Astrocyte (in vitro differentiated cells and primary cell): ENCODE measurements at regions not wholly inside any gene's neighbourhood (a gene's known extent, or its start where the extent isn't known, plus 50 kb on each side); places are given as distances from the start of the nearest gene placed in this dataset.

Source experiments
- DNase-seq: peaks from one replicate; pipeline ENCODE4 v3.0.0-alpha.2; 2010; ENCODE audit warnings: low read depth
- FAIRE-seq: peaks from 2 replicates; lab custom pipeline; 2011; peaks lifted over from hg19 to GRCh38; lab: Jason Lieb, UNC
- H2AFZ ChIP-seq: 2 replicates; pipeline ENCODE4 v1.6.0; 2012; ENCODE audit warnings: low read depth, low read length, inconsistent platforms
- H3K27ac ChIP-seq: 2 replicates; pipeline ENCODE4 v1.5.1; 2011; ENCODE audit warnings: low read depth, low read length, inconsistent platforms
- H3K27me3 ChIP-seq: 2 replicates; pipeline ENCODE4 v1.6.0; 2011; ENCODE audit warnings: low read length, inconsistent platforms; ENCODE audit not compliant: insufficient read depth
- H3K36me3 ChIP-seq: 2 replicates; pipeline ENCODE4 v1.5.1; 2011; ENCODE audit warnings: low read length, inconsistent platforms; ENCODE audit not compliant: insufficient read depth
- H3K4me1 ChIP-seq: 2 replicates; pipeline ENCODE4 v1.5.1; 2011; ENCODE audit warnings: low read length, inconsistent platforms; ENCODE audit not compliant: insufficient read depth
- H3K4me2 ChIP-seq: 2 replicates; pipeline ENCODE4 v1.6.0; 2012; ENCODE audit warnings: low read length, inconsistent platforms
- H3K4me3 ChIP-seq: 2 replicates; pipeline ENCODE4 v1.5.1; 2011; ENCODE audit warnings: low read depth, mild to moderate bottlenecking, low read length, inconsistent platforms; ENCODE audit not compliant: insufficient read depth
- H3K79me2 ChIP-seq: 2 replicates; pipeline ENCODE4 v1.6.0; 2012; ENCODE audit warnings: mild to moderate bottlenecking, low read length, inconsistent platforms; ENCODE audit not compliant: insufficient read depth
- H3K9ac ChIP-seq: 2 replicates; pipeline ENCODE4 v1.6.0; 2012; ENCODE audit warnings: mild to moderate bottlenecking, low read length, inconsistent platforms
- H3K9me3 ChIP-seq: 2 replicates; pipeline ENCODE4 v1.5.1; 2012; ENCODE audit warnings: low read depth, mild to moderate bottlenecking, low read length, inconsistent platforms; ENCODE audit not compliant: insufficient read depth
- H4K20me1 ChIP-seq: 2 replicates; pipeline ENCODE4 v1.6.0; 2012; ENCODE audit warnings: low read length, inconsistent platforms; ENCODE audit not compliant: insufficient read depth
- H3K27ac Mint-ChIP-seq: one replicate; pipeline ENCODE4 v1.8.0; 2021; ENCODE audit warnings: mild to moderate bottlenecking, mixed read lengths; ENCODE audit not compliant: unreplicated experiment
- H3K27me3 Mint-ChIP-seq: one replicate; pipeline ENCODE4 v1.8.0; 2021; ENCODE audit warnings: low read depth, mixed read lengths; ENCODE audit not compliant: unreplicated experiment
- H3K36me3 Mint-ChIP-seq: one replicate; pipeline ENCODE4 v1.8.0; 2021; ENCODE audit warnings: low read depth, mixed read lengths; ENCODE audit not compliant: unreplicated experiment
- H3K4me1 Mint-ChIP-seq: one replicate; pipeline ENCODE4 v1.8.0; 2021; ENCODE audit warnings: low read depth, mixed read lengths; ENCODE audit not compliant: unreplicated experiment
- H3K4me3 Mint-ChIP-seq: one replicate; pipeline ENCODE4 v1.8.0; 2021; ENCODE audit warnings: mild to moderate bottlenecking, moderate library complexity, mixed read lengths; ENCODE audit not compliant: unreplicated experiment
- H3K9me3 Mint-ChIP-seq: one replicate; pipeline ENCODE4 v1.8.0; 2021; ENCODE audit warnings: mild to moderate bottlenecking, mixed read lengths; ENCODE audit not compliant: unreplicated experiment
- EZH2 ChIP-seq: IDR thresholded peaks from 2 replicates; pipeline ENCODE4 v1.6.1; 2012; ENCODE audit warnings: mild to moderate bottlenecking, low read length, inconsistent platforms; ENCODE audit not compliant: insufficient read depth
- TF ChIP-seq, protein P1 (sequence below): IDR thresholded peaks from 2 replicates; pipeline ENCODE4 v1.5.1; 2011; ENCODE audit warnings: low read depth, mild to moderate bottlenecking, inconsistent platforms, low read length, moderate library complexity; ENCODE audit not compliant: insufficient read depth

- Histone ChIP-seq H4K20me1 (no peaks in the 10 kb centered on the region), H3K4me3 (no peak overlapping the region), H3K27me3 (no peaks in the 10 kb centered on the region), H3K9ac (no peak overlapping the region), H2AFZ (no peak overlapping the region), H3K4me1 (no peaks in the 10 kb centered on the region), H3K79me2 (no peaks in the 10 kb centered on the region), H3K4me2 (no peak overlapping the region), H3K9me3 (peaks cover 2% of the 10 kb centered on the region), H3K27ac (no peak overlapping the region), H3K36me3 (no peaks in the 10 kb centered on the region)
- FAIRE-seq (no peak), DNase-seq (no peak)
- Mint-ChIP-seq H3K4me3 (no peak overlapping the region), H3K36me3 (no peaks in the 10 kb centered on the region), H3K27me3 (no peaks in the 10 kb centered on the region), H3K27ac (no peak overlapping the region), H3K9me3 (peaks cover 10% of the 10 kb centered on the region), H3K4me1 (no peaks in the 10 kb centered on the region)
- no peak for TF ChIP-seq EZH2
- TF ChIP-seq, protein P1, sequence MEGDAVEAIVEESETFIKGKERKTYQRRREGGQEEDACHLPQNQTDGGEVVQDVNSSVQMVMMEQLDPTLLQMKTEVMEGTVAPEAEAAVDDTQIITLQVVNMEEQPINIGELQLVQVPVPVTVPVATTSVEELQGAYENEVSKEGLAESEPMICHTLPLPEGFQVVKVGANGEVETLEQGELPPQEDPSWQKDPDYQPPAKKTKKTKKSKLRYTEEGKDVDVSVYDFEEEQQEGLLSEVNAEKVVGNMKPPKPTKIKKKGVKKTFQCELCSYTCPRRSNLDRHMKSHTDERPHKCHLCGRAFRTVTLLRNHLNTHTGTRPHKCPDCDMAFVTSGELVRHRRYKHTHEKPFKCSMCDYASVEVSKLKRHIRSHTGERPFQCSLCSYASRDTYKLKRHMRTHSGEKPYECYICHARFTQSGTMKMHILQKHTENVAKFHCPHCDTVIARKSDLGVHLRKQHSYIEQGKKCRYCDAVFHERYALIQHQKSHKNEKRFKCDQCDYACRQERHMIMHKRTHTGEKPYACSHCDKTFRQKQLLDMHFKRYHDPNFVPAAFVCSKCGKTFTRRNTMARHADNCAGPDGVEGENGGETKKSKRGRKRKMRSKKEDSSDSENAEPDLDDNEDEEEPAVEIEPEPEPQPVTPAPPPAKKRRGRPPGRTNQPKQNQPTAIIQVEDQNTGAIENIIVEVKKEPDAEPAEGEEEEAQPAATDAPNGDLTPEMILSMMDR = no peak
These were observed 1006.4 kb downstream of the ARAP2 start for GRCh38 chr4:35237924-35238323.

DNA sequence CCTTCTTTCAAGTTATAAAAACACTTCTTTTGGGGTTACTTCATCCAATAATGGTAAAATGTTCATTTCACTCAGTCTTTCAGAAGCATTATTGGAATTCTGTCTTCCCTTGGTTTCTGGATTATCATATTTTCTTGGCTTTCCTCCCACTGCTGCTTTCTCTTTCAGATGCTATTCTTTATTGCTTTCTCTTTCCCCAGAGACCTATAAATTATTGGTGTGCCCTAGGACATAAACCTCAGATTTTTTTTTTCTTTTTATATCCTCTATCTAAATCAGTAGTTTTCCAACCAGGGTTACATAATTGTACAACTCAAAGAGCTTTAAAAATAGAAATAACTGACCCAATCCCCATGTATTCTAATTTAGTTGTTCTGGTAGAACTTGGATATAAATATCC, 1005.5 kb downstream of the ARAP2 start:
- no peak overlapping the region for H3K4me2 ChIP-seq
- Mint-ChIP-seq H3K4me1 (no peaks in the 10 kb centered on the region), H3K9me3 (peaks cover 10% of the 10 kb centered on the region), H3K27me3 (no peaks in the 10 kb centered on the region), H3K4me3 (no peak overlapping the region), H3K27ac (no peak overlapping the region), H3K36me3 (no peaks in the 10 kb centered on the region)
- H3K79me2 ChIP-seq = no peaks in the 10 kb centered on the region
- no peak for TF ChIP-seq EZH2
- TF ChIP-seq, protein P1 = no peak
- no peak overlapping the region for H3K9ac ChIP-seq
- H4K20me1 ChIP-seq = no peaks in the 10 kb centered on the region
- H3K27ac ChIP-seq = no peak overlapping the region
- H3K36me3 ChIP-seq = no peaks in the 10 kb centered on the region
- no peak overlapping the region for H2AFZ ChIP-seq
- H3K9me3 ChIP-seq = peaks cover 2% of the 10 kb centered on the region
- H3K4me1 ChIP-seq = no peaks in the 10 kb centered on the region
- no peak overlapping the region for H3K4me3 ChIP-seq
- DNase-seq (no peak), FAIRE-seq (no peak)
- H3K27me3 ChIP-seq = no peaks in the 10 kb centered on the region

DNA sequence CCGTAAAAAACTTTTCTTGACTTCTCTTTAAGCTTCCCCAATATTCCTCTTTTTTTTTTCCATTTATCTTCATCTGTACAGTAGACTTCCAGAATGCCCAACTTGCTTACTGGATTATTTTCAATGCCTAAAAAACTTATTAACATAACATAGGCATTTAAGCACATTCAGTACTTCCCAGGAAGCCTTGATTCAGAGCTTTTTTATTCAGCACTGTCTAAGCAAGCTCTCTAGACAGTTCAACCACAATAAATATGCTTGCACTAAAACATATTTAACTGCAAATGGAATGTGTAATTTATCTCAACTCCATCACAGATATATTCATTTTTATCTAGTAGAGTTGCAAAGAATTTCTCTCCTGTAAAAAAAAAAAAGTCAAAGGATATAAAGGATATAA, 997.8 kb downstream of the ARAP2 start:
- H3K27me3 ChIP-seq = no peaks in the 10 kb centered on the region
- DNase-seq (no peak), FAIRE-seq (no peak)
- H3K4me2 ChIP-seq = no peak overlapping the region
- no peak overlapping the region for H3K27ac ChIP-seq
- no peaks in the 10 kb centered on the region for H3K79me2 ChIP-seq
- H3K4me3 Mint-ChIP-seq = no peak overlapping the region
- no peaks in the 10 kb centered on the region for H3K36me3 Mint-ChIP-seq
- no peaks in the 10 kb centered on the region for H3K4me1 ChIP-seq
- H3K27me3 Mint-ChIP-seq = no peaks in the 10 kb centered on the region
- H3K4me3 ChIP-seq = no peak overlapping the region
- H3K36me3 ChIP-seq = no peaks in the 10 kb centered on the region
- H3K27ac Mint-ChIP-seq = no peak overlapping the region
- H2AFZ ChIP-seq = no peak overlapping the region
- no peak overlapping the region for H3K9ac ChIP-seq
- no peaks in the 10 kb centered on the region for H3K9me3 ChIP-seq
- peaks cover 5% of the 10 kb centered on the region for H3K9me3 Mint-ChIP-seq
- no peaks in the 10 kb centered on the region for H4K20me1 ChIP-seq
- TF ChIP-seq, protein P1 = no peak
- no peak for TF ChIP-seq EZH2
- peaks cover 10% of the 10 kb centered on the region for H3K4me1 Mint-ChIP-seq
